GM19463 (cell line): ENCODE measurements at regions not wholly inside any gene's neighbourhood (a gene's known extent, or its start where the extent isn't known, plus 50 kb on each side); places are given as distances from the start of the nearest gene placed in this dataset.
A peak's percentile ranks its signal among the peaks of the same experiment; 100 is the strongest.

Experiments used
- ATAC-seq: cut with Tn5 transposase; IDR thresholded peaks from one replicate; pipeline ENCODE4 v1.9.1; 2021; ENCODE audit warnings: mild to moderate bottlenecking, moderate library complexity; ENCODE audit not compliant: unreplicated experiment

DNA sequence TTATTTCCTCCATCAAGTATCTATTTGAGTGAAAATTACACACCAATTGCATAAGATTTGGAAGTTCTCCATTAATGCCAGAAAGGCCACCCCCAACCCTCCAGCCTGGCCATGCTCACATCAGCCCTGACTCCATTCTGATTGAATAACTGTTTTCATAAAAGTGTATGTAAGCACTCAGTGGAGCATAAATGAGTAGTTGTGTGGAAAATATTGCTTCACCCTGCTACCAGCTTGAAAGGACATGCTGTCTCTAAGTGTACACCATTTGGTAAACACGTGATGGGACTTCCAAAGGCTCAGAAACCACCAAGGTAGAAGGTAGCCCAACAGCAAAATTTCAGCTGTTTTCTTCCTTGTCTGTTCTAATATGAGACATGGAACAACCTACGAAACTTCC, 393.8 kb downstream of the ZNF385D start:
- ATAC-seq: no peak

GRCh38 chr3:21356402-21356801, 394.6 kb downstream of the ZNF385D start:
- no peak for ATAC-seq

DNA sequence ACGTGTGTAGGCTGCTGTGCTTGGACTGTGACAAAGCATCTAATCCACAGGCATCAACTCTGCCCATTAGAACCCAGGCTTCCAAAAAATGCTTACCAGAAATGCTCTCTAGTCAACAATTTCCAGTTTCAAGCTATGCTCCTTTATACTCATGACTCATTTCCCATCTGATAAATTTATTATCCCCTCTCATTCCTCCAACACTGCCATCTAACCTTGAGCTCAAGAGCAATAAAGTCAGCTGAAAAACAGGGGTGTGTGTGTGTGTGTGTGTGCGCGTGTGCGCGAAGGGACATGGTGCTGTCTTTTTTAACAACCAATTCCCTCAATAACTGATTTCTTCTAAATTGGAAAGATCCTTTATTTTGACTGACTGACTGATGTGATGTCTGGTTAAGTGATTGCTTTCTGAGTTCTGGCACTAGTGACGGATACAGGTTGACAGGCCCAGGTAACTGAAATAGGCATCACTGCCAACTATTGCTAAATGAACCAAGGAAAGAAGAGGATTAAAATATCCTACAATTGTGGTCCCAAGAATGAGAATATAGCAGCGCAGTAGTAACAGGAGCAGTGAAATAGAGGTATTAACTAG, 405.5 kb downstream of the ZNF385D start:
- no peak for ATAC-seq

DNA sequence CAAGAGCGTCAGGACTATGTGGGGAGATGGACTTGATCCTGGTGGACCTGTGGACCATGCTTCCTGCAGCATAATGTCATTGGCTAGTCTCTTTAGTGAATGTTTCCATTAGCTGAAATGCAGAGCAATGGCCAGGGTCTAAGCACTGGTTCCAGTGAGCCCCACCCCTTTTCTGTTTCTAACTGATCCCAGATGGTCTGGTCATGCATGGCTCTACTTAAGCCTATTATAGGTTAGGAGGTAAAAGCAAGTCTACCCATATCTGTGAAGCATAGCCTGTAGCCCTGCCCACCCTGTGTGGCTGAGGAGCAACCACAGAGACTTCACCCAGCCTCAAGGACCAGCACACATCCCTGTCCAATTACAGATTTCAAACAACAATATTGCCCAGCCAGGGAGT, 419.2 kb downstream of the ZNF385D start:
- ATAC-seq: no peak

- ATAC-seq: no peak
Measured at GRCh38 chr3:21331321-21331720, 419.7 kb downstream of the ZNF385D start.

DNA sequence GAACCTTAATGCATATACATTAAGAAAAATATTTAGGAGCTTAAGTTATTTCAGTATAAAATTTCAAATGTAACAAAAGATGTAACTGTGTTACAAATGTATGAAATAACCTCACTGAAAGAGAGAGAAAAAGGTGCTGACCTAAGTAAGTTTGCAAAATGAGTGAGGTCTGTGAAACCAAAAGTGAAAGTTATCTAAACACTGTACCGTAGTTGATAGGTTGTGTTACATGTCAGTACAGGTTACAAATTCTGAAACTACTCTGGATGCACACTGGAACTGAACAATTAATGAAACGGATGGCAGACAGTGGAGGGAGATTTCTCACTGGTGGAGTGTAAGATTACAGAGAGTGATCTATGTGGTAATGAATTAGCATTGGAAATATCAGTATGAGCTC, 420.7 kb downstream of the ZNF385D start:
- peak; percentile 92 for ATAC-seq

DNA sequence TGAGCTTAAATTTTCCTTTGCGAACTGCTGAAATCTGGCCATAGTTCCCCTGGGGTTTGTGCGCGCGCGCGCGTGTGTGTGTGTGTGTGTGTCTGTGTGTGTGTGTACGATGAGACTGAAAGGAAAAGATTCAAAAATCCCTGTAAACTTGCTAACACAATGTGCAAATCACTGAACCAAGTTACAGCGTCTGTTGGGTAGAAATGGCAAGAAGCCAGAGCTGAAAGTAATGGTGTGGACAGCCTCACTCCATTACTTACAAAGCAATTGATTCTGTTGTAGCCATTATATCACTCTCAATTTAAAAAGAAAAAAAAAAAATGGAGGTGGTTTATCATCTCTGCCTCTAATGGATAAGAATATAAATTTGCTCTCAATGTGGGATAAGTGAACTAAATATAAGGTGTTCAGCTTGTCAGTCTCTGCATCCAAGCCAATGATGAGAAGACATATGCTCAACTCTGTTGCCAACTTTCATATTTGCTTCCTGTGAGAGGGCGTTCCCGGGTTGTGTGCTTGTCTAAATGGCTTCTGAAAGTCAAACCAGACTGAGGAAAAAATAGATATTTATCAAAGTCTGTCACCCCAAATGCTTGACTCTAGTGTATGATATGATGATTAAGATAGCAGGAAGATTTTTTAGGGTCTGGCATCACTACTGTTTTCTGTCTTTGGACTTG, 422.2 kb downstream of the ZNF385D start:
- no peak for ATAC-seq

DNA sequence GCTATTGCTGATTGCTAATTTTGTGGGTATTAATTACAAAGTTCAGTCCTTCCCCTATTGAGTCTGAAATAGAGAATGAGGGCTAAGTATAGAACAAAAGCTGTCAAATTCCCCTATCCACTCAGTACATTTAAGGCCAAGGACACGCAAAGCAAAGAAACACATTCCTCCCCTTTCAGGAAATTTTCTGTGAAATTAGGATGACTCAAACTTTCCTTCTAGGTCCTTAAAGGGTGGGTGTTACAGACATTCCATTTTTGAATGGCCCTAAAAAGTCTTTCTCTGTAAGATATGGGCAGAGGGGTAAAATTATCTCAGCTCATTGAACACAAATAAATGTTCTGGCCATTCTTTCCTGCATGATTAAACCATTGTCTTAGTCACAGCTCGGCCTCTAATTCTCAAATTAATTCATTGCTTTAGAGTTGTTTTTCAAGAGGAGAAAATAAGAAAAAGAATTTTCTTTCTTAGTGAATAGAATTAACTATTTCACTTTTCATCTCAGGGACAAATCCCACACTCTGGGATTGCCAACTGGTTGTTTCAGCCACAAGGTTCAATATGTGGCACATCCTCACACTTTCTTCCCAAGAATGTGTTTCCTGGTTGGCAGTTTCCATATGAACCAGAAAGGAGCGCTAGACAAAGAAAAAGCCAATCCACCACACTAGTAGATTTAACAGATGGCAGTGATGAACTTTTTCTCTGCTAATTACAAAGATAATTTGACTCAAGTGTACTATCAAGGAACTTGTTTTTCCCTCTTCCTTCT, 424.1 kb downstream of the ZNF385D start:
- ATAC-seq: no peak

DNA sequence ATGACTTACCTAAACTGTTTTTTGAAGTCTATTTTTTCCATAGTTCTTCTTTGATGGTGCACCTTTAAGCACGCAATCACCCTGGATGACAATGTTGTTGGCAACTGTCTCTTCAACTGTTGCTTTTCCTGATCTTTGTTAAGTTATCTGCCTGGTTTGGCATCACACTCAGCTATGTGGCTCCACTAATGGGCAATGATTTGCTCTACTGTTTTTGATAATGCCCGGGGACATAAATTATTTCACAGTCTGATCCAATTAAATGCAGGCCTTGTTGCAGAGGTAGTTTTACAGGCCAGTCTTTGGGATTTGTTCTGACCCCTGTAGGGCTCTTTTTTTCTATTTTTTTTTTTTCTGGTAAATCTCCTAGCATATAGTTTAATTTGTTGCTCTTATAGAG, 436.3 kb downstream of the ZNF385D start:
- no peak for ATAC-seq

DNA sequence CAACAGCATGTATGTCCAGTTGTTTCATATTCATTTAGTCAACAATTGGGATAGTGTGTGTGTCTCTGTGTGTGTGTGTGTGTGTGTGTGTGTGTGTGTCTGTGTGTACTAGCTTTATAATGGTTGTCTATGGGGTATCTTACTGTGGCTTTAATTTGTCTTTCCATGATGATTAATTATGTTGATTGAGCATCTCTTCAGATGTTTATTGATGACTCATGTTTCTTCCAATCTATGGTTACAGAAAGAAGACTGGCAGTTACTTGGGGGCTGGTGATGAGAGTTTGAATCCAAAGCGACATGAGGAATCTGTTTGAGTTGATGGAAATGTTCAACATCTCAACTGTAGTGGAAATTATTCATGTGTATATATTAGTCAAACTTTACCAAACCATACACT, 440.1 kb downstream of the ZNF385D start:
- ATAC-seq: no peak

DNA sequence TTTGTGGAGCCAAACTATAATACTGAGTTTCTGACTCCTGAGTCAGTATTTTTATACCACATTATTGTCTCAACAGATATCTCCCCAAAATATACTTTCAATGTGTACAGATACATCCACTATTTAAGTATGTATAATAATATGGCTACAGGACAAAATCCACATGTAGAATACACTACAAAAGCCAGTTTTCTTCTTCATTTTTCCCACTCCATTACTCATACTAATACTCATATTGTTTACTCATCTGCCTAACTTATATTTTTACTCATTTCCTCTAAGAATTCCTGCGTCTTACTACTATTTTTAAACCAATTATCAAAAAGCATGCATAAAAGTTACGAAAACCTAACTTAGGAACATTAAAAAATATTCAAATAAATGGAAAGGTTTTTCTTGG, 440.8 kb downstream of the ZNF385D start:
- no peak for ATAC-seq

DNA sequence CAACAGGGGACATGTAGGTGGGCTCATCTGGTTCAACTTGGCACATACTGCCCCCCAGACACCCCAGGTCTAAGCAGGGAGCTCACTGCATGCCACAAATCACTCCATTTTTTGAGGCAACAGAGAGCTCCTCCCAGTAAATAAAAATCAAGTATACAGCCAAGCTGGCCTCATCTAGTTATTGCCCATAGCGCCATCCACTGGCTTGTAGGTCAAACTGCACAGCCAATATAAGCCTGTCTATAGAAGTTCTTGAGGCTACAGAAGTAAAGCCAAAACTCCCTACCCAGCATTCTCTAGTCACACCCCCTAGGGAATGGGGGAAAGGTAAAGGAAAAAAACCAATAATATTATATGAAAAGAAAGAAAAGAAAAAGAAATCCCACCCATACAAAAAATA, 453.7 kb downstream of the ZNF385D start:
- no peak for ATAC-seq

GRCh38 chr3:21294768-21295167, 456.2 kb downstream of the ZNF385D start:
- no peak for ATAC-seq

- ATAC-seq: no peak
Measured at GRCh38 chr3:21292971-21293370, 458.0 kb downstream of the ZNF385D start.

DNA sequence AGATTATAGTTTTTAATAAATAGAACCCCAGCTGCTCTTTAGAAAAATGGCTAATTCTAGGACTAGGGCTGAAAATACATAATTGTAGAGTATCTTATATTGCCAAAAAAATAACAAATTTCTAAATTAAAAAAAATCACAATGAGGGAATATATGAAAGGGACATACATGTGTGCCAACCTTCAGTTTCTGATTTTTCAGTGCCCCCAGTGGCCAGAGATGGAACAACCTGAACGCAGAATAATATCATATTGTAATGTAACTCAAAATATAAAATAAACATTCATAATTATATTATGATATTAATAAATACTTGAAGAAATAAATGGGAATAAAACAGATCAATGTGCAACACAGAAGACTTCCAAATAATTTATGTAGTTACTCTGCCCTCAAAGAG, 460.5 kb downstream of the ZNF385D start:
- ATAC-seq: no peak

DNA sequence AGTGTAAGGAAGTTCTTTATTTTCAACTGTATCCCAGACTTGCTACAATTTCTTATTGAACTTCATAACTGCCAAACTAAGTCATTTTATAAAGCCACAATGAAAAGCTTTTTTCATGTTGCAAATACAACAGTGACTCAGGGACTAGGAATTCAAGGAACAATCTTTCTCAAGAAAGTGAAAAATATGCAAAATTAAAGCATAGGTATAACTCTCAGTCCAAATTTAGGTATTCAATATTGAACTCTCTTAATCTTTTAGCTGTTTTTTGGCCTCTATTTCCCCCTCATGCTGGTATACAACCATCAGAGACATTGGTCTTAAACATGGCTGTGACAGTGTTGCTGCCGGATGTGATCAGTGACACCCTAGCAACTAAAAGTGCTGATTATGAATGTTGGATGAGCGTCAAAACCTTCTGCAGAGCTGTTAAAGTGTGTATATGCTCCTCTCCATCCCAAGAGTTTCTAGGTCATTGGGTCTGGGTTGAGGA, 476.9 kb downstream of the ZNF385D start:
- no peak for ATAC-seq

- no peak for ATAC-seq
Measured at GRCh38 chr3:21273259-21274025, 477.6 kb downstream of the ZNF385D start.

GRCh38 chr3:21271606-21272016, 479.4 kb downstream of the ZNF385D start:
- no peak for ATAC-seq

GRCh38 chr3:21269882-21270281, 481.1 kb downstream of the ZNF385D start:
- no peak for ATAC-seq

GRCh38 chr3:21260507-21260906, 490.5 kb downstream of the ZNF385D start:
- ATAC-seq: no peak

- no peak for ATAC-seq
Measured at GRCh38 chr3:21259896-21260295, 491.1 kb downstream of the ZNF385D start.
